OCI-LY1 (cell line): ENCODE measurements at regions not wholly inside any gene's neighbourhood (a gene's known extent, or its start where the extent isn't known, plus 50 kb on each side); places are given as distances from the start of the nearest gene placed in this dataset.

Experiments
- H2AFZ ChIP-seq: fragments of 200-600 bp; sonication (generic), shearing (Covaris generic); 2 replicates; pipeline ENCODE4 v1.6.0; 2014; ENCODE audit warnings: antibody characterized with exemption, mild to moderate bottlenecking, low read length
- H3F3A ChIP-seq: fragments of 200-600 bp; sonication (generic), shearing (Covaris generic); 2 replicates; pipeline ENCODE4 v1.6.0; 2014; ENCODE audit warnings: mild to moderate bottlenecking, antibody characterized with exemption, low read length, moderate library complexity; ENCODE audit not compliant: insufficient read depth
- H3K27ac ChIP-seq: fragments of 200-600 bp; sonication (generic); 2 replicates; pipeline ENCODE4 v1.5.1; 2014; ENCODE audit warnings: low read length, mixed run types, mild to moderate bottlenecking, low read depth; ENCODE audit not compliant: poor library complexity, severe bottlenecking
- H3K27me3 ChIP-seq: fragments of 200-600 bp; sonication (generic); 2 replicates; pipeline ENCODE4 v1.6.0; 2014; ENCODE audit warnings: antibody characterized with exemption, mild to moderate bottlenecking, low read length, moderate library complexity; ENCODE audit not compliant: insufficient read depth
- H3K36me3 ChIP-seq: fragments of 200-600 bp; sonication (generic); 2 replicates; pipeline ENCODE4 v1.6.1; 2014; ENCODE audit warnings: mild to moderate bottlenecking, antibody characterized with exemption, low read length, moderate library complexity, mixed read lengths; ENCODE audit not compliant: insufficient read depth
- H3K4me1 ChIP-seq: fragments of 200-600 bp; sonication (generic); 2 replicates; pipeline ENCODE4 v1.5.1; 2014; ENCODE audit warnings: mild to moderate bottlenecking, low read length, moderate library complexity; ENCODE audit not compliant: insufficient read depth, severe bottlenecking
- H3K4me2 ChIP-seq: fragments of 200-600 bp; sonication (generic), shearing (Covaris generic); 2 replicates; pipeline ENCODE4 v1.6.1; 2014; ENCODE audit warnings: low read length
- H3K4me3 ChIP-seq: fragments of 200-600 bp; sonication (generic); 2 replicates; pipeline ENCODE4 v1.5.1; 2014; ENCODE audit warnings: low read length, low read depth, mild to moderate bottlenecking, mixed read lengths; ENCODE audit not compliant: poor library complexity, severe bottlenecking
- H3K79me2 ChIP-seq: fragments of 200-600 bp; shearing (Covaris generic); 2 replicates; pipeline ENCODE4 v1.6.1; 2016; ENCODE audit warnings: mixed run types, low read length, mixed read lengths; ENCODE audit not compliant: insufficient read depth
- H3K9ac ChIP-seq: fragments of 200-600 bp; sonication (generic), shearing (Covaris generic); 2 replicates; pipeline ENCODE4 v1.6.1; 2014; ENCODE audit warnings: mild to moderate bottlenecking, low read length, mixed read lengths
- H3K9me2 ChIP-seq: fragments of 200-600 bp; sonication (generic), shearing (Covaris generic); 2 replicates; pipeline ENCODE4 v1.6.1; 2014; ENCODE audit warnings: low read depth, mild to moderate bottlenecking, low read length, mixed read lengths
- H3K9me3 ChIP-seq: fragments of 200-600 bp; shearing (Covaris generic); 2 replicates; pipeline ENCODE4 v1.6.1; 2014; ENCODE audit warnings: low read length, mixed read lengths
- H4K20me1 ChIP-seq: fragments of 200-600 bp; sonication (generic), shearing (Covaris generic); 2 replicates; pipeline ENCODE4 v1.6.0; 2016; ENCODE audit warnings: mild to moderate bottlenecking, low read length; ENCODE audit not compliant: insufficient read depth
- EZH2 ChIP-seq: fragments of 200-600 bp; sonication (generic), shearing (Covaris generic); IDR thresholded peaks from 2 replicates; pipeline ENCODE4 v1.8.0; 2017; ENCODE audit warnings: borderline replicate concordance, mixed run types, mild to moderate bottlenecking, antibody characterized with exemption, low read length, moderate library complexity, mixed read lengths
- TF ChIP-seq, protein P1 (sequence below): fragments of 200-600 bp; sonication (generic), shearing (Covaris generic); IDR thresholded peaks from 2 replicates; pipeline ENCODE4 v1.5.1; 2017; ENCODE audit warnings: mild to moderate bottlenecking, antibody characterized with exemption, low read length, moderate library complexity, mixed read lengths

DNA sequence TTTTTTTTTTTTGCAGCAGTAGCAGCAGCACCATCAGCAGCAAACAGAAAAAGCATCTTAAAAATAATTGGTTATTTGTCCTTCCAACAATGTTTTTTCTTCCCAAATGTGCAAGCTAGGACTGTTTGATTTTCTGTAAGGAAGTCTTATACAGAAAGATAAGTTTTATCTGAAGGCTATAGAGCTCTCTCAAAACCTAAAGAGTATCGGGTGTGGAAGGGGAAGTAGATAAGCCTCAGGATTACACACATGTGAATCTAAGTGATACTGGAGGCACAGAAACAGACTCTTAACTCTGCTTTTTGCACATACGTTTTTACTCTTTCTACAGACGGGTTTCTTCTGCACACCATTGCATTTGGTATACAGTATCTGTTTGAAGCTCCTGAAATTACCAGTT lies 184.4 kb upstream of the FTMT start:
- no peaks in the 10 kb centered on the region for H3K9me2 ChIP-seq
- no peaks in the 10 kb centered on the region for H3K36me3 ChIP-seq
- no peak overlapping the region for H3K27ac ChIP-seq
- no peak overlapping the region for H3K4me2 ChIP-seq
- H3K9ac ChIP-seq, result no peak overlapping the region
- H3K27me3 ChIP-seq, result no peaks in the 10 kb centered on the region
- no peak overlapping the region for H3K4me3 ChIP-seq
- H3K79me2 ChIP-seq, result no peaks in the 10 kb centered on the region
- H3K9me3 ChIP-seq, result no peaks in the 10 kb centered on the region
- H3F3A ChIP-seq, result no peaks in the 10 kb centered on the region
- H4K20me1 ChIP-seq, result no peaks in the 10 kb centered on the region
- H3K4me1 ChIP-seq, result no peaks in the 10 kb centered on the region
- TF ChIP-seq, protein P1, sequence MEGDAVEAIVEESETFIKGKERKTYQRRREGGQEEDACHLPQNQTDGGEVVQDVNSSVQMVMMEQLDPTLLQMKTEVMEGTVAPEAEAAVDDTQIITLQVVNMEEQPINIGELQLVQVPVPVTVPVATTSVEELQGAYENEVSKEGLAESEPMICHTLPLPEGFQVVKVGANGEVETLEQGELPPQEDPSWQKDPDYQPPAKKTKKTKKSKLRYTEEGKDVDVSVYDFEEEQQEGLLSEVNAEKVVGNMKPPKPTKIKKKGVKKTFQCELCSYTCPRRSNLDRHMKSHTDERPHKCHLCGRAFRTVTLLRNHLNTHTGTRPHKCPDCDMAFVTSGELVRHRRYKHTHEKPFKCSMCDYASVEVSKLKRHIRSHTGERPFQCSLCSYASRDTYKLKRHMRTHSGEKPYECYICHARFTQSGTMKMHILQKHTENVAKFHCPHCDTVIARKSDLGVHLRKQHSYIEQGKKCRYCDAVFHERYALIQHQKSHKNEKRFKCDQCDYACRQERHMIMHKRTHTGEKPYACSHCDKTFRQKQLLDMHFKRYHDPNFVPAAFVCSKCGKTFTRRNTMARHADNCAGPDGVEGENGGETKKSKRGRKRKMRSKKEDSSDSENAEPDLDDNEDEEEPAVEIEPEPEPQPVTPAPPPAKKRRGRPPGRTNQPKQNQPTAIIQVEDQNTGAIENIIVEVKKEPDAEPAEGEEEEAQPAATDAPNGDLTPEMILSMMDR, result no peak
- no peak for TF ChIP-seq EZH2
- no peak overlapping the region for H2AFZ ChIP-seq

DNA sequence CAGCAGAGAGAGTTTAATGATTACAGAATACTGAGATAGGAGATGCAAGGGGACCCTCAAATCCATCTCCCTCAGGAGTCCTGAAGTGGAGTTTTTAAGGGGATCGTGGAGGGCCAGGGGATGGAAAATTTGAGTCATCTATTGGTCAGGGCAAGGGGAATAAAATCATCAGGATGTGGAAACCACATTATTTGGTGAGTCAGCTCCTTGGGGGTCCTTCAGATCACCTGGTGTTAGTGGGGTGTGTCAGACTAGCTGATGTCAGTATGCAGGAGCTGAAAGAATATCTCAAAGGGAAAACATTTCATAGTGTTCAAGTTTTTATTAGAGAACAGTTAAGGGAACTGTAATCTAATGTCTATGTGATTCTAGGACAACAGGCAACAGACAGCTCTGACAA lies 183.0 kb upstream of the FTMT start:
- Histone ChIP-seq H3K79me2 (no peaks in the 10 kb centered on the region), H3K9me3 (no peaks in the 10 kb centered on the region), H4K20me1 (no peaks in the 10 kb centered on the region), H2AFZ (no peak overlapping the region), H3K9ac (no peak overlapping the region), H3K27ac (no peak overlapping the region), H3K36me3 (no peaks in the 10 kb centered on the region), H3K4me2 (no peak overlapping the region), H3K27me3 (no peaks in the 10 kb centered on the region), H3K4me3 (no peak overlapping the region), H3F3A (no peaks in the 10 kb centered on the region), H3K9me2 (no peaks in the 10 kb centered on the region), H3K4me1 (no peaks in the 10 kb centered on the region)
- TF ChIP-seq, protein P1, result no peak
- no peak for TF ChIP-seq EZH2

DNA sequence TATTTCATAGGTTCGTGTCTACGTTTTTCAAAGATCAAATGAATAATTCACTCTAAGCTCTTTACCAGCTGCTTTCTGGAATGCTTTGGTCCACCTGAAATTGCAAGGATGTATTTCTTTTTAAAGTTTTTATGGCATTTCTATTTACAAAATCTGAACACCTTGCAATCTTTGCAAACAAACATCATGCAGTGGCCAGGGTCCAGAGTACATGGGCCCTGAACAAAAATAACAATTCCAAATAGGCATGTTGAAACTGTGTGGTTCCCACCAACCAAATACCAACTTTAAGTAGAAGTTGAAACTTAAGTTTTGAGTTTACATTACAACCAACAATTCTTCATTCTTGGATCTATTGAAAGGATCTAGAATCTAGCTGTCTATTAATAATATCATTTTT lies 180.1 kb upstream of the FTMT start:
- no peak overlapping the region for H2AFZ ChIP-seq

More for the DNA sequence above, 180.1 kb upstream of the FTMT start:
- H3K4me1 ChIP-seq, result no peaks in the 10 kb centered on the region
- no peak overlapping the region for H3K4me3 ChIP-seq
- no peaks in the 10 kb centered on the region for H4K20me1 ChIP-seq
- H3K4me2 ChIP-seq, result no peak overlapping the region
- no peak for TF ChIP-seq EZH2
- TF ChIP-seq, protein P1, result no peak
- H3K9me2 ChIP-seq, result no peaks in the 10 kb centered on the region
- no peaks in the 10 kb centered on the region for H3K27me3 ChIP-seq
- no peaks in the 10 kb centered on the region for H3K79me2 ChIP-seq
- no peaks in the 10 kb centered on the region for H3K36me3 ChIP-seq
- H3F3A ChIP-seq, result no peaks in the 10 kb centered on the region
- no peak overlapping the region for H3K9ac ChIP-seq
- H3K9me3 ChIP-seq, result no peaks in the 10 kb centered on the region
- no peak overlapping the region for H3K27ac ChIP-seq
